ENCODE measurements at regions not wholly inside any gene's neighbourhood (a gene's known extent, or its start where the extent isn't known, plus 50 kb on each side); places are given as distances from the start of the nearest gene placed in this dataset.

GRCh38 chr7:52119537-52119936 lies 802.9 kb upstream of the COBL start:
- ChIA-PET POLR2A (no interaction called here), CTCF (no interaction called here)
- Mint-ChIP-seq H3K27me3 (no peaks in the 10 kb centered on the region), H3K9me3 (peaks cover 4% of the 10 kb centered on the region), H3K27ac (no peak overlapping the region), H3K4me3 (no peak overlapping the region), H3K4me1 (no peaks in the 10 kb centered on the region), H3K36me3 (ENCODE audit: low read depth) (no peaks in the 10 kb centered on the region)
- TF ChIP-seq CTCF (IDR thresholded peaks at IDR 0.05), result no peak
- intact Hi-C loops (cut with micrococcal nuclease), result no loop called here
- ATAC-seq (ENCODE audit: low read depth) (no peak), DNase-seq (no peak)

GRCh38 chr7:52114509-52114908 lies 797.9 kb upstream of the COBL start:
- DNase-seq (no peak), ATAC-seq (ENCODE audit: low read depth) (no peak)
- no peaks in the 10 kb centered on the region for H3K4me1 Mint-ChIP-seq
- intact Hi-C loops (cut with micrococcal nuclease), result no loop called here
- no peaks in the 10 kb centered on the region for H3K27me3 Mint-ChIP-seq
- peaks cover 2% of the 10 kb centered on the region for H3K9me3 Mint-ChIP-seq
- TF ChIP-seq CTCF (IDR thresholded peaks at IDR 0.05), result no peak
- no peak overlapping the region for H3K4me3 Mint-ChIP-seq
- H3K36me3 Mint-ChIP-seq (ENCODE audit: low read depth), result no peaks in the 10 kb centered on the region
- CTCF ChIA-PET, result no interaction called here
- POLR2A ChIA-PET, result no interaction called here
- no peak overlapping the region for H3K27ac Mint-ChIP-seq

GRCh38 chr7:52114056-52114455 lies 797.4 kb upstream of the COBL start:
- no peak for TF ChIP-seq CTCF (IDR thresholded peaks at IDR 0.05)
- Mint-ChIP-seq H3K4me3 (no peak overlapping the region), H3K9me3 (peaks cover 2% of the 10 kb centered on the region), H3K27me3 (no peaks in the 10 kb centered on the region), H3K36me3 (ENCODE audit: low read depth) (no peaks in the 10 kb centered on the region), H3K27ac (no peak overlapping the region), H3K4me1 (no peaks in the 10 kb centered on the region)
- ATAC-seq (ENCODE audit: low read depth), result no peak
- intact Hi-C loops (cut with micrococcal nuclease), result no loop called here
- ChIA-PET CTCF (no interaction called here), POLR2A (no interaction called here)
- no peak for DNase-seq

- intact Hi-C loops (cut with micrococcal nuclease), result no loop called here
- no peak for TF ChIP-seq CTCF (IDR thresholded peaks at IDR 0.05)
- Mint-ChIP-seq H3K4me3 (no peak overlapping the region), H3K9me3 (peaks cover 12% of the 10 kb centered on the region), H3K4me1 (no peaks in the 10 kb centered on the region), H3K27ac (no peak overlapping the region), H3K36me3 (ENCODE audit: low read depth) (no peaks in the 10 kb centered on the region), H3K27me3 (no peaks in the 10 kb centered on the region)
- ATAC-seq (ENCODE audit: low read depth) (no peak), DNase-seq (no peak)
- ChIA-PET CTCF (no interaction called here), POLR2A (no interaction called here)
Measured at GRCh38 chr7:52107355-52107754, 790.7 kb upstream of the COBL start.

GRCh38 chr7:52095861-52096260 lies 779.3 kb upstream of the COBL start:
- ChIA-PET CTCF (no interaction called here), POLR2A (no interaction called here)
- no peaks in the 10 kb centered on the region for H3K4me1 Mint-ChIP-seq
- DNase-seq, result no peak
- no peak for TF ChIP-seq CTCF (IDR thresholded peaks at IDR 0.05)
- no peak for ATAC-seq (ENCODE audit: low read depth)
- no peaks in the 10 kb centered on the region for H3K36me3 Mint-ChIP-seq (ENCODE audit: low read depth)
- no peak overlapping the region for H3K4me3 Mint-ChIP-seq
- no peaks in the 10 kb centered on the region for H3K27me3 Mint-ChIP-seq
- intact Hi-C loops (cut with micrococcal nuclease), result no loop called here
- peaks cover 5% of the 10 kb centered on the region for H3K9me3 Mint-ChIP-seq
- H3K27ac Mint-ChIP-seq, result no peak overlapping the region

Measured in activated B cell treated with CpG ODN at 0.5 μM for 24 hours (primary cell).